Astrocyte (in vitro differentiated cells and primary cell): ENCODE measurements at regions not wholly inside any gene's neighbourhood (a gene's known extent, or its start where the extent isn't known, plus 50 kb on each side); places are given as distances from the start of the nearest gene placed in this dataset.

Experiments used
- EZH2 ChIP-seq: IDR thresholded peaks from 2 replicates; pipeline ENCODE4 v1.6.1; 2012; ENCODE audit warnings: mild to moderate bottlenecking, low read length, inconsistent platforms; ENCODE audit not compliant: insufficient read depth
- TF ChIP-seq, protein P1 (sequence below): IDR thresholded peaks from 2 replicates; pipeline ENCODE4 v1.5.1; 2011; ENCODE audit warnings: low read depth, mild to moderate bottlenecking, inconsistent platforms, low read length, moderate library complexity; ENCODE audit not compliant: insufficient read depth

- TF ChIP-seq EZH2: no peak
- TF ChIP-seq, protein P1, sequence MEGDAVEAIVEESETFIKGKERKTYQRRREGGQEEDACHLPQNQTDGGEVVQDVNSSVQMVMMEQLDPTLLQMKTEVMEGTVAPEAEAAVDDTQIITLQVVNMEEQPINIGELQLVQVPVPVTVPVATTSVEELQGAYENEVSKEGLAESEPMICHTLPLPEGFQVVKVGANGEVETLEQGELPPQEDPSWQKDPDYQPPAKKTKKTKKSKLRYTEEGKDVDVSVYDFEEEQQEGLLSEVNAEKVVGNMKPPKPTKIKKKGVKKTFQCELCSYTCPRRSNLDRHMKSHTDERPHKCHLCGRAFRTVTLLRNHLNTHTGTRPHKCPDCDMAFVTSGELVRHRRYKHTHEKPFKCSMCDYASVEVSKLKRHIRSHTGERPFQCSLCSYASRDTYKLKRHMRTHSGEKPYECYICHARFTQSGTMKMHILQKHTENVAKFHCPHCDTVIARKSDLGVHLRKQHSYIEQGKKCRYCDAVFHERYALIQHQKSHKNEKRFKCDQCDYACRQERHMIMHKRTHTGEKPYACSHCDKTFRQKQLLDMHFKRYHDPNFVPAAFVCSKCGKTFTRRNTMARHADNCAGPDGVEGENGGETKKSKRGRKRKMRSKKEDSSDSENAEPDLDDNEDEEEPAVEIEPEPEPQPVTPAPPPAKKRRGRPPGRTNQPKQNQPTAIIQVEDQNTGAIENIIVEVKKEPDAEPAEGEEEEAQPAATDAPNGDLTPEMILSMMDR: peak; percentile 27
Observed at GRCh38 chr6:66496659-66497058, 789.6 kb upstream of the EYS start.
